Choroid plexus epithelial cell (primary cell): ENCODE measurements at regions not wholly inside any gene's neighbourhood (a gene's known extent, or its start where the extent isn't known, plus 50 kb on each side); places are given as distances from the start of the nearest gene placed in this dataset.

ENCODE experiments used
- DNase-seq: peaks from one replicate; pipeline ENCODE4 v3.0.0-alpha.2; 2010; ENCODE audit warnings: low read depth
- H3K4me3 ChIP-seq: 2 replicates; pipeline ENCODE4 v1.5.1; 2011; ENCODE audit warnings: low read depth, mild to moderate bottlenecking, control low read depth, low read length, moderate library complexity
- TF ChIP-seq, protein P1 (sequence below): conservative IDR thresholded peaks from 2 replicates; pipeline ENCODE4 v1.5.1; 2011; ENCODE audit warnings: low read depth, mild to moderate bottlenecking, control low read depth, inconsistent platforms, low read length, moderate library complexity

- TF ChIP-seq, protein P1, sequence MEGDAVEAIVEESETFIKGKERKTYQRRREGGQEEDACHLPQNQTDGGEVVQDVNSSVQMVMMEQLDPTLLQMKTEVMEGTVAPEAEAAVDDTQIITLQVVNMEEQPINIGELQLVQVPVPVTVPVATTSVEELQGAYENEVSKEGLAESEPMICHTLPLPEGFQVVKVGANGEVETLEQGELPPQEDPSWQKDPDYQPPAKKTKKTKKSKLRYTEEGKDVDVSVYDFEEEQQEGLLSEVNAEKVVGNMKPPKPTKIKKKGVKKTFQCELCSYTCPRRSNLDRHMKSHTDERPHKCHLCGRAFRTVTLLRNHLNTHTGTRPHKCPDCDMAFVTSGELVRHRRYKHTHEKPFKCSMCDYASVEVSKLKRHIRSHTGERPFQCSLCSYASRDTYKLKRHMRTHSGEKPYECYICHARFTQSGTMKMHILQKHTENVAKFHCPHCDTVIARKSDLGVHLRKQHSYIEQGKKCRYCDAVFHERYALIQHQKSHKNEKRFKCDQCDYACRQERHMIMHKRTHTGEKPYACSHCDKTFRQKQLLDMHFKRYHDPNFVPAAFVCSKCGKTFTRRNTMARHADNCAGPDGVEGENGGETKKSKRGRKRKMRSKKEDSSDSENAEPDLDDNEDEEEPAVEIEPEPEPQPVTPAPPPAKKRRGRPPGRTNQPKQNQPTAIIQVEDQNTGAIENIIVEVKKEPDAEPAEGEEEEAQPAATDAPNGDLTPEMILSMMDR = no peak
- H3K4me3 ChIP-seq = no peak overlapping the region
- no peak for DNase-seq
These were observed 277.0 kb upstream of the ZEB2 start for GRCh38 chr2:144796936-144797335.

DNA sequence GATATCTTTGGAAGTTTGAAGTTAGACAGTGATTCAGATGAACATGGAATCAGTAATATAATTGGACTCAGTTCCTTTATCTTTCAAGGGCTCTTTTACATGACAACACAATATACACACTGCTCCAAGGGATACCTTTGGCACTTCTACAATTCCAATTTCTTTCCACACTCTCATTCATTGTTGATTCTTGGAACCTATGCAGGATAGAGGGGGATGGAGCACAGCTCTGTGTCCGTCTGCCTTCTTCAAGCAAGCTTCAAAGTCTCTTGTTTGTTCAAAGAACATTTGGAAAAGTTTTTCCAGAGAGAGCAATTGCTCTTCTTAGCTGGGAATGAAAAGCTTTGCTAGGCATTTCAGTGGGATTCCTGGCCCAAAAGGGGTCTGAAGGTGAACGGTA, 276.2 kb upstream of the ZEB2 start:
- TF ChIP-seq, protein P1 = no peak
- no peak overlapping the region for H3K4me3 ChIP-seq
- no peak for DNase-seq

DNA sequence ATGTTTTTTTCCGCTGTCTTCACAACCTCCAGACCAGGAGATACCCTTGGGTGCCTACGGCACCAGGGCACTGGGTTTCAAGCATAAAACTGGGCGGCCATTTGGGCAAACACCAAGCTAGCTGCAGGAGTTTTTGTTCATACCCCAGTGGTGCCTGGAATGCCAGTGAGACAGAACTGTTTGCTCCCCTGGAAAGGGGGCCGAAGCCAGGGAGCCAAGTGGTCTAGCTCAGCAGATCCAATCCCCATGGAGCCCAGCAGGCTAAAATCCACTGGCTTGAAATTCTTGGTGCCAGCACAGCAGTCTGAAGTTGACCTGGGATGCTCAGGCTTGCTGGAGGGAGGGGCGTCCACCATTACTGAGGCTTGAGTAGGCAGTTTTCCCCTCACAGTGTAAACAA, 265.3 kb upstream of the ZEB2 start:
- no peak overlapping the region for H3K4me3 ChIP-seq
- no peak for DNase-seq
- TF ChIP-seq, protein P1 = no peak

DNA sequence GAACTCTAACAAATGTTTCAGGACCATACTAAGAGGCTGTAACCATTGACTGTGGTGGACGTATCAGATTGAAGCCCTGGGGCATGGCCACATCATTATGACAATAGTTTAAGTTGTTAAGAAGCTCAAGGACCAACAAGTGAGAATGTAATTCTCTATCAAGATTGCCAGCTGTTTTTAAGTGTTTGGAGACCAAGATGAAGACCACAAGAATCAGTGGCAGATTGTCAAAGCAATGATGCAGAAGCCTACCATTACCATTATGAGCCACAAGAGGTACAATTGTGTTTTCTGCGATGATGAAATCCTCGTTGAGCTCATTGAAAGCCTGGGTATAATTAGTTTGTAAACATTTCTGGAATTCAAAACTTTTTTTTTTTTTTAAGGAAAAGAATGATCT, 261.1 kb upstream of the ZEB2 start:
- TF ChIP-seq, protein P1 = no peak
- H3K4me3 ChIP-seq = no peak overlapping the region
- no peak for DNase-seq

DNA sequence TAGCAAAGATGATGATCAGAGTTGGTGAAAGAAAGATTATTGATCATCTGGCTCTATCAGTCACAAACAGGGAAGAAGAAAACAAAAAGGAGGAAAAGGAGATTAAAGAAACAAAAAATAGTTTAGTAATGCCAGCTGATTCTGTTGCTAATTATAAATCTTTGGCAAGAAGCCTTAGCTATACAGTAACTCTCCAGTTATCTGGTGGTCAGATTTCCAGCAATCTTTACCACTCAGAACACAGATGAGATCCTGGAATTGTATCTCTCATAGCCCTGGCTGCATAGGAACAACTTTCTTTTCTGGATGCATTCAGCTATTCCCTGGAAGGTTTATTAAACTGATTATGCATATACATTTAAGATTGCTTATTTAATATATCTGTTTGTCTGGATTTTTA, 256.8 kb upstream of the ZEB2 start:
- H3K4me3 ChIP-seq = no peak overlapping the region
- TF ChIP-seq, protein P1 = no peak
- peak; percentile 15 for DNase-seq

DNA sequence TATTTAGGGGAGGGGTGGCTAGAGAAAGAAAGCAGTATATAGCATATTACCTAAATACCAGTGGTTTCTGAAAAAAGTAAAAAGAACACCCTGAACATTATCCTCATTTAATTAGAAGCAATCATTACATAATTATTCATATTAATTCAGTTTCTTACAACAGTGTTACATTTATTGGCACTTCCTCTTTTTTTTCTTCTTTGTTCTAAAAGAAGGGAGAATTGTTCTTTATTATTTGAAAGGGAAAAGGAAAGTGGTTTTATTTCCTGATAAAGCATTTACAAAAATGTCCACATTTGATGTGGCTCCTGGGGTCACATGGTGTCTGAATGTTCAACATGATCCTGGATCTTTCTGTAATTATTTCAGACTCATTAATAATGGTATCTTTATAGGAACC, 254.9 kb upstream of the ZEB2 start:
- H3K4me3 ChIP-seq = no peak overlapping the region
- no peak for DNase-seq
- TF ChIP-seq, protein P1 = no peak

DNA sequence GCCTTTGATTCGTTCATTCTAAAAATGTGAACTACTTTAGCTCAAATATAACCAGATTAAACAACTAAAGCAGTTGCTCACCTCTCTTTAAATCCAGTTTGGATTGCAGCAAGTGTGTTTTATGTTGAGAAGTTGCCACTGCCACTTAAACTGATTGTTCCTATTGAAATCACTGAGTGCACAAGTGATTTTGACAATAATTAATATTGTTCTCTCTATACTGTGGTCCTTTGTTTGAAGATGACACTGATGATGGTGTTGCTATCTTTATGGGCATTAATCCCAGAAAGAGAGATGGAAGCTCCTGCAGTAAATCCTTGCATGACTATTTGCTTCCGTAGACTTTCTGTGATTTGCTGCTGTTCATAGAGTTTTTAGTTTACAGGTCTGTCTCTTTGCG, 251.4 kb upstream of the ZEB2 start:
- no peak for DNase-seq
- no peak overlapping the region for H3K4me3 ChIP-seq
- TF ChIP-seq, protein P1 = no peak
